IMR-90 (cell line): ENCODE measurements at regions not wholly inside any gene's neighbourhood (a gene's known extent, or its start where the extent isn't known, plus 50 kb on each side); places are given as distances from the start of the nearest gene placed in this dataset.

ENCODE experiments used
- ATAC-seq: fragments of 200-7000 bp; cut with Tn5 transposase; 2 replicates; pipeline ENCODE4 v1.9.1; 2020; ENCODE audit warnings: low read depth, mild to moderate bottlenecking, moderate library complexity
- BruUV-seq: library from RNA; stranded (reverse); fragments of 400-500 nt; replicated peaks from 2 replicates; lab custom pipeline; 2021; lab: Mats Ljungman, UMichigan
- CTCF ChIA-PET: fragments of 300-600 bp; formaldehyde crosslinking; extraction: SDS; loops from one replicate; lab custom pipeline; 2021; ENCODE audit warnings: antibody characterized with exemption; lab: Yijun Ruan, JAX
- POLR2A ChIA-PET: fragments of 300-600 bp; sonication (Branson Sonifier 250); formaldehyde crosslinking; loops from one replicate; lab custom pipeline; 2022; ENCODE audit warnings: antibody characterized with exemption; ENCODE audit not compliant: unreplicated experiment; lab: Charles Lee
- DNase-seq: peaks from one replicate; pipeline ENCODE4 v3.0.0; 2013
- H2AFZ ChIP-seq: replicated peaks from 2 replicates; pipeline ENCODE3; 2013; ENCODE audit warnings: low read length, mild to moderate bottlenecking; ENCODE audit not compliant: poor library complexity
- H2AK5ac ChIP-seq: 2 replicates; pipeline ENCODE4 v1.6.1; 2013; ENCODE audit warnings: low read depth, low read length, inconsistent platforms
- H2AK9ac ChIP-seq: replicated peaks from 2 replicates; pipeline ENCODE3; 2013; ENCODE audit warnings: mild to moderate bottlenecking, low read depth, low read length, moderate library complexity; ENCODE audit not compliant: poor library complexity
- H2BK120ac ChIP-seq: 2 replicates; pipeline ENCODE4 v1.6.1; 2013; ENCODE audit warnings: low read depth, low read length, inconsistent platforms
- H2BK15ac ChIP-seq: 3 replicates; pipeline ENCODE4 v1.6.1; 2013; ENCODE audit warnings: low read depth, low read length, inconsistent platforms
- H2BK20ac ChIP-seq: 2 replicates; pipeline ENCODE4 v1.6.1; 2013; ENCODE audit warnings: low read depth, mild to moderate bottlenecking, inconsistent platforms, low read length, moderate library complexity
- H2BK5ac ChIP-seq: 2 replicates; pipeline ENCODE4 v1.6.1; 2013; ENCODE audit warnings: mild to moderate bottlenecking, low read depth, low read length, inconsistent platforms; ENCODE audit not compliant: poor library complexity, severe bottlenecking
- H3K14ac ChIP-seq: replicated peaks from 2 replicates; pipeline ENCODE4 v1.6.1; 2013; ENCODE audit warnings: low read depth, low read length, inconsistent platforms
- H3K18ac ChIP-seq: 2 replicates; pipeline ENCODE4 v1.6.1; 2013; ENCODE audit warnings: low read depth, low read length, control low read depth
- H3K23ac ChIP-seq: 2 replicates; pipeline ENCODE4 v1.6.1; 2013; ENCODE audit warnings: low read depth, low read length, inconsistent platforms
- H3K27ac ChIP-seq: 2 replicates; pipeline ENCODE4 v1.5.1; 2013; ENCODE audit warnings: mild to moderate bottlenecking, control low read depth, low read length; ENCODE audit not compliant: insufficient read depth
- H3K27me3 ChIP-seq: 2 replicates; pipeline ENCODE4 v1.6.1; 2013; ENCODE audit warnings: low read length; ENCODE audit not compliant: control insufficient read depth, insufficient read depth
- H3K36me3 ChIP-seq: 2 replicates; pipeline ENCODE4 v1.6.1; 2013; ENCODE audit warnings: low read length, mixed read lengths; ENCODE audit not compliant: control insufficient read depth, insufficient read depth
- H3K4ac ChIP-seq: 2 replicates; pipeline ENCODE4 v1.6.1; 2013; ENCODE audit warnings: low read depth, low read length, inconsistent platforms
- H3K4me1 ChIP-seq: 2 replicates; pipeline ENCODE4 v1.6.1; 2013; ENCODE audit warnings: low read length, mixed read lengths; ENCODE audit not compliant: control insufficient read depth, insufficient read depth
- H3K4me2 ChIP-seq: 2 replicates; pipeline ENCODE4 v1.6.1; 2013; ENCODE audit warnings: low read depth, mild to moderate bottlenecking, control low read depth, low read length, moderate library complexity
- H3K4me3 ChIP-seq: 2 replicates; pipeline ENCODE4 v1.5.1; 2013; ENCODE audit warnings: low read depth, mild to moderate bottlenecking, control low read depth, low read length, moderate library complexity; ENCODE audit not compliant: insufficient read depth
- H3K56ac ChIP-seq: 2 replicates; pipeline ENCODE4 v1.6.1; 2013; ENCODE audit warnings: low read length, inconsistent platforms; ENCODE audit not compliant: insufficient read depth; ENCODE audit errors: extremely low read depth
- H3K79me1 ChIP-seq, 2 experiments: 2 replicates each; pipeline ENCODE4 v1.6.1; 2013; ENCODE audit warnings: low read length in 2 of 2, inconsistent platforms in 1 of 2, low read depth in 1 of 2
- H3K9ac ChIP-seq: 2 replicates; pipeline ENCODE4 v1.6.1; 2013; ENCODE audit warnings: low read depth, low read length, control low read depth
- H3K9me1 ChIP-seq: 2 replicates; pipeline ENCODE4 v1.6.1; 2013; ENCODE audit warnings: low read length, inconsistent platforms; ENCODE audit not compliant: insufficient read depth
- H3K9me3 ChIP-seq: 2 replicates; pipeline ENCODE4 v1.6.1; 2013; ENCODE audit warnings: low read length; ENCODE audit not compliant: control insufficient read depth, insufficient read depth
- H4K20me1 ChIP-seq: 2 replicates; pipeline ENCODE4 v1.6.1; 2013; ENCODE audit warnings: low read length, inconsistent platforms; ENCODE audit not compliant: insufficient read depth
- H4K5ac ChIP-seq: 2 replicates; pipeline ENCODE4 v1.6.1; 2013; ENCODE audit warnings: mild to moderate bottlenecking, low read depth, low read length, control low read depth
- H4K8ac ChIP-seq, 2 experiments: 2 replicates each; pipeline ENCODE4 v1.6.1; 2013; ENCODE audit warnings: low read depth in 2 of 2, low read length in 2 of 2, control low read depth in 1 of 2, inconsistent platforms in 1 of 2
- H4K91ac ChIP-seq: 2 replicates; pipeline ENCODE4 v1.6.1; 2013; ENCODE audit warnings: low read depth, low read length, inconsistent platforms; ENCODE audit not compliant: insufficient read depth
- BHLHE40 ChIP-seq: fragments of 150-350 bp; IDR thresholded peaks from 2 replicates; pipeline ENCODE4 v1.6.1; 2016; ENCODE audit warnings: mild to moderate bottlenecking, low read depth, low read length
- CEBPB ChIP-seq: IDR thresholded peaks from 2 replicates; pipeline ENCODE4 v1.6.1; 2012; ENCODE audit warnings: low read depth, low read length, improper control_type of control experiment
- CHD1 ChIP-seq: IDR thresholded peaks from 2 replicates; pipeline ENCODE4 v1.6.1; 2012; ENCODE audit warnings: low read depth, low read length, improper control_type of control experiment
- CTCF ChIP-seq: conservative IDR thresholded peaks from 2 replicates; pipeline ENCODE4 v1.5.1; 2012; ENCODE audit warnings: mild to moderate bottlenecking, low read depth, low read length, improper control_type of control experiment
- ELK1 ChIP-seq: fragments of 150-350 bp; IDR thresholded peaks from 2 replicates; pipeline ENCODE4 v1.6.1; 2016; ENCODE audit warnings: low read depth, mild to moderate bottlenecking, low read length, moderate library complexity, borderline replicate concordance
- FOS ChIP-seq: fragments of 150-350 bp; IDR thresholded peaks from 2 replicates; pipeline ENCODE4 v1.6.1; 2016; ENCODE audit warnings: low read depth, low read length
- MAFK ChIP-seq: IDR thresholded peaks from 2 replicates; pipeline ENCODE4 v1.6.1; 2012; ENCODE audit warnings: low read depth, low read length, improper control_type of control experiment
- MAZ ChIP-seq: IDR thresholded peaks from 2 replicates; pipeline ENCODE4 v1.6.1; 2012; ENCODE audit warnings: low read depth, mild to moderate bottlenecking, low read length, improper control_type of control experiment, moderate library complexity, borderline replicate concordance
- MXI1 ChIP-seq: IDR thresholded peaks from 2 replicates; pipeline ENCODE4 v1.6.1; 2012; ENCODE audit warnings: low read depth, mild to moderate bottlenecking, low read length, moderate library complexity, borderline replicate concordance
- NFE2L2 ChIP-seq: fragments of 150-350 bp; IDR thresholded peaks from 2 replicates; pipeline ENCODE4 v1.6.1; 2016; ENCODE audit warnings: low read depth, mild to moderate bottlenecking, low read length
- POLR2A ChIP-seq: IDR thresholded peaks from 2 replicates; pipeline ENCODE4 v1.6.1; 2012; ENCODE audit warnings: mild to moderate bottlenecking, low read depth, low read length
- RAD21 ChIP-seq: IDR thresholded peaks from 2 replicates; pipeline ENCODE4 v1.6.1; 2012; ENCODE audit warnings: low read length, improper control_type of control experiment
- RCOR1 ChIP-seq: IDR thresholded peaks from 2 replicates; pipeline ENCODE4 v1.6.1; 2012; ENCODE audit warnings: mild to moderate bottlenecking, low read length, improper control_type of control experiment; ENCODE audit not compliant: insufficient replicate concordance
- RFX5 ChIP-seq: IDR thresholded peaks from 2 replicates; pipeline ENCODE4 v1.8.0; 2012; ENCODE audit warnings: low read depth, mild to moderate bottlenecking, low read length, moderate library complexity
- SMC3 ChIP-seq: fragments of 150-350 bp; IDR thresholded peaks from 2 replicates; pipeline ENCODE4 v1.6.1; 2016; ENCODE audit warnings: low read depth, mild to moderate bottlenecking, antibody characterized with exemption, low read length, moderate library complexity
- USF2 ChIP-seq: fragments of 150-350 bp; IDR thresholded peaks from 2 replicates; pipeline ENCODE4 v1.6.1; 2017; ENCODE audit warnings: mild to moderate bottlenecking, antibody characterized with exemption, low read length, low read depth
- dilution Hi-C: fragments of 300-500 bp; cut with HindIII; formaldehyde crosslinking; loops from one replicate; pipeline ENCODE4 v1.14.3; 2018; ENCODE audit warnings: low sequenced_read_pairs; ENCODE audit not compliant: unreplicated experiment
- in situ Hi-C: fragments of 300-500 bp; cut with MboI; formaldehyde crosslinking; loops from 3 replicates; pipeline ENCODE4 v1.14.3; 2019; ENCODE audit warnings: low sequenced_read_pairs, inconsistent platforms, mixed read lengths
- intact Hi-C: fragments of 100-400 bp; cut with micrococcal nuclease; formaldehyde crosslinking; loops from 2 replicates; pipeline ENCODE4 v1.10.0; 2022

- no peak overlapping the region for H4K5ac ChIP-seq
- TF ChIP-seq CHD1 (no peak), MAZ (no peak), RAD21 (no peak), RCOR1 (no peak), ELK1 (no peak), MXI1 (no peak), CTCF (no peak), SMC3 (no peak), POLR2A (no peak), BHLHE40 (no peak), NFE2L2 (no peak), FOS (no peak), CEBPB (no peak), USF2 (no peak), RFX5 (no peak), MAFK (no peak)
- ATAC-seq (no peak), DNase-seq (no peak)
- BruUV-seq, result no TSS peak
- intact Hi-C loops, result no loop called here
- in situ Hi-C loops, result no loop called here
- H3K79me1 ChIP-seq, result no peaks in the 10 kb centered on the region
- H2BK20ac ChIP-seq, result no peak overlapping the region
- H3K9ac ChIP-seq, result no peak overlapping the region
- no peak overlapping the region for H3K27ac ChIP-seq
- ChIA-PET POLR2A (no interaction called here), CTCF (no interaction called here)
- no peak overlapping the region for H4K8ac ChIP-seq
- H3K36me3 ChIP-seq, result no peaks in the 10 kb centered on the region
- no peak overlapping the region for H2BK15ac ChIP-seq
- H2AK9ac ChIP-seq, result no peak overlapping the region
- no peaks in the 10 kb centered on the region for H3K9me1 ChIP-seq
- no peak overlapping the region for H3K4ac ChIP-seq
- H4K20me1 ChIP-seq, result no peaks in the 10 kb centered on the region
- no peak overlapping the region for H3K14ac ChIP-seq
- H3K4me1 ChIP-seq, result peaks cover 10% of the 10 kb centered on the region
- H3K18ac ChIP-seq, result no peak overlapping the region
- H3K56ac ChIP-seq, result no peak overlapping the region
- no peak overlapping the region for H4K91ac ChIP-seq
- dilution Hi-C loops, result no loop called here
- no peak overlapping the region for H2AK5ac ChIP-seq
- H3K4me3 ChIP-seq, result no peak overlapping the region
- no peaks in the 10 kb centered on the region for H3K27me3 ChIP-seq
- no peak overlapping the region for H3K23ac ChIP-seq
- no peak overlapping the region for H2AFZ ChIP-seq
- H3K9me3 ChIP-seq, result no peaks in the 10 kb centered on the region
- H3K4me2 ChIP-seq, result no peak overlapping the region
- no peak overlapping the region for H2BK5ac ChIP-seq
- H2BK120ac ChIP-seq, result no peak overlapping the region
These were observed 216.4 kb downstream of the CHIC2 start for GRCh38 chr4:53847965-53848364.
